SH-SY5Y (cell line): ENCODE measurements at regions not wholly inside any gene's neighbourhood (a gene's known extent, or its start where the extent isn't known, plus 50 kb on each side); places are given as distances from the start of the nearest gene placed in this dataset.

Source experiments
- GATA2 ChIP-seq: IDR thresholded peaks from 2 replicates; pipeline ENCODE4 v1.6.1; 2011; ENCODE audit warnings: mild to moderate bottlenecking, low read depth, low read length
- GATA3 ChIP-seq: IDR thresholded peaks from 2 replicates; pipeline ENCODE4 v1.6.1; 2011; ENCODE audit warnings: low read depth, mild to moderate bottlenecking, low read length, moderate library complexity

DNA sequence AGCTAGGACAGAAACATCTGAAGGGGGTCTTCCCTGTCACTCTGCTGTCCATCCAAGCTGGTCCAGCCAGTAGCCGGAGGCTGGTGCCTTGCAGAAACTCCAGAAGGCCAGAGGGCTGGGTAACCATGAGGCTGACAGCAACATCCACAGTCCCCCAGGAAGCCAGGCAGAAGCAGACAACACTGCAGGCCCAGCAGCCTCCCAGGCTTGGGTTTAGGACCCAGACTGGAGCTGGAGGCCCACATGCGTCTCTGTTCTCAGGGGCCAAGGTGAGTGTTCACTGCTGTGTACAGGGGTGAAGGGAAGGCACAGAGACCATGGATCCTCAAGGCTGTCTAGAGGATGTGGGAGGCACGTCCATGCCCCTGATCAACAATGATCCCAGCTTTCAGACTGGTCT is 136.4 kb upstream of the PRMT8 start:
- TF ChIP-seq GATA2 = no peak
- no peak for TF ChIP-seq GATA3
